ENCODE measurements at regions not wholly inside any gene's neighbourhood (a gene's known extent, or its start where the extent isn't known, plus 50 kb on each side); places are given as distances from the start of the nearest gene placed in this dataset.

DNA sequence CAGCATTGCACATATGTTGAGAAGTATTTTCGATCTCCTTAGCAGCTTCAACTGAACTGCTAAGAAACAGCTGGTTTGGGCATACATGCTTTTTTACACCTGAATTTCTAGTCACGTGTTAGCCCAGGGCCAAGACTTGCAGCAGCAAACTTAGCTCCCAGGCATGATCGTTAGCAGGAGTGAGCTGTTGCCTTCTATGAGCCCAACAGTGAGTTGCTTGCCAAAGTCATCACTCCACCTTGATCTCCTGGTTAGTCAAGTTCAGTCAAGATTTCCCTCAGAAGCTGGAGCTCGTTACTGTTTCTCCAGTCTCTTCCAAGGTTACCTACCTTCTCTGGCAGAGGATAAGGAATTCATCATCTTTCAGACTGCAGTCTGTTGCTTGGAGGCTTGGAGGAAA is 100.4 kb upstream of the SEMA6D start:
- no peak for DNase-seq

DNA sequence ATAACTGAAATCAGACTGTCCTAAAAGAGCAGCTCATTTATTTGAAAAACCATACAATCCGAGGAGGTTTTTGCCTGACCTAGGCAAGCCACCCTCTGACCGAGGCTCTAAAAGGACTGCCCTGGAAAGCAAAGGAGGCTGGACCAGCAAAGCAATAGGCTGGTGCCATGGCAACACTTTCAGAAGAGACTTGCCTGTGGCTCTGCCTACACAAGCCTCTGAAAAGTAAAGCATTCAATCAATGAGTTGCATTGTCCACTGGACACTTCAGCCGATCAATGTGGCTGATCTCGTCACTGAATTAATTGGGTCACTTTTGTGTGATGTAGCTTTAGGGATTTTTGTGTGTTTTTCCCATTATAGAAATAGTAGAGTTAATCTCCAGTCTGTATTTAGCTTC is 99.1 kb upstream of the SEMA6D start:
- no peak for DNase-seq

DNA sequence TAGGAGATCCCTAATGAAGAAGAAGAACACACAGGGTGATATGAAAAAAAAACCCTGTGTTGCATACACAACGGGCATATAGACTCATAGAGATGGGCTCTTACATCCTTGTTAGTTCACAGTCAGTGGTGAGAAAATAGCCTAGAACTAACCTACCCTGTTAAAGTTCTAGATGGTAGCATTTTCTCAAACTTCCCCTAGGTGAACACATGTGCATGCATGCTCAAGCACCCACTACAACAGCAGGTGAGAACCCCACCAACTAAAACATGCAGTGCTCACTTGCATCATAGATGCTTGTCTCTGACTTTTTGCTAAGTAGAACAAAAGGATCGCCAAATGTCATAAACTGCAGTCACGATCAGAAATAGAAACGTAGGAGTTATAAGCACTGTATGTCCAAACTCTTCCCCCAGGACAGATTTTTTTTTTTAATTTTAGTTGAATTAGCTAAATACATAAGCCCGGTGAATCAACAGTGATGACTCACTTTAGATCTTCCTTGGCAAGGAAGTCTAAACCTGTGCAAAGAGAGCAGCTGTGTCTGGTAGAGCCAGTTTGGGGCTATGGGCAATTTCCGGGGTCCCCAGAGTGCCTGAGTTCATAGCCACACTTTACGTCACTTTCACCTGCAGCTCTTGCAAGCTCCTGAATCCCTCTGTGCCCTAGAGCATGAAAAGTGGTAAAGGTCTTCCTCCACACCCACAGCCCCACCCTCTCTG is 96.2 kb upstream of the SEMA6D start:
- no peak for DNase-seq

DNA sequence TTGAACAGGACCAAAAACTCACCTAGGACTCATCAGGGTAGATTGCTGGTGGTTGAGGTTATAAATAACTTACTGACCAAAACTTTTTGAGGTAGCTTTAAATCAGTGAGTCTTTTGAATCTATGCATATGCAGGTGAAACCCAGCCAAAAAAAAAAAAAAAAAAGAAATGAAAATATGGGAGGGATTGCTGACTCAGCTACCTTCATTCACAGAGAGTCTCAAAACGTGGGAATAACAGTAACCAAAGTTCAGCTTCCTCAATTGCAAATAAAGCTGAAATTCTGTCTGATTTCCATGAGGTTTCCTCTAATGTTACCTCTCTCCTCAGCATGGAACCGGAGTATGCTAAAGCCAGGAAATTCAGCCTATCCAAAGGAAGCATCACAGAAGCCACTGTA is 95.2 kb upstream of the SEMA6D start:
- no peak for DNase-seq

DNA sequence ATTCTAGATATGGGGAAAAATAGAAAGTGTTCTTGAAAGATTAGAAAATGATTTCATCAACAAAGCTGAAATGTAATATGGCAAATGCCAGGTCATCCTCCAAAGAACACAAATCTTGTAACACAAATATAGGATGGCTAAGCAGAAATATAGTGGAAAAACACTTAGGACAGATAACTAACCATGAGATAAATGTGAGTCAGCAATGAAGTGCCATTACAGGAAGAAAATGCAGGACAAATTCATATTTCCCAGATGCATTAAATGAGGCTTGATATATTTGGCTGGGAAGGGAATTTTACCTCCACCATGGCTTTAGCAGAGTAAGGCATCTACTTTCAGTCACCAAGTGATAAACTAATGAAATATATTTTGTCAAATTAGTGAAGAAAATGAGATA is 92.8 kb upstream of the SEMA6D start:
- DNase-seq = no peak

DNA sequence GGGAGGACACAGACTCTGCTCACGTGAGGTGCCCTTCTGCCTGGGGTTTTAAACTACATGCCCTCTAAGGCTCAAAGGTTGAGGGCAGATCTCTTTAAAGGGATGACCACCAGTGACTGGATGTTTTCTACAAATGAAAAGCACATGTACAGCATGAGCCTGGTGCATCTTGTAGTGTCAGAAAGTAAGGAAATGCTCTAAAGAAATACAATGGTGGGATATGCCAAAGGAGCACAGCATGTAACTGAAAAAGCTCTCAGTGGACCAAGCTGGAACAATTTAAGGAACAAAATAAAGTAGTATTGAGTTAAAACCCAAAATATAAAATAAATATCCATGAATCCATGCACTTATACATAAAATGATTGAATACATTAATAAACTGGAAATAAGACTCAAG is 78.3 kb upstream of the SEMA6D start:
- DNase-seq = no peak

DNA sequence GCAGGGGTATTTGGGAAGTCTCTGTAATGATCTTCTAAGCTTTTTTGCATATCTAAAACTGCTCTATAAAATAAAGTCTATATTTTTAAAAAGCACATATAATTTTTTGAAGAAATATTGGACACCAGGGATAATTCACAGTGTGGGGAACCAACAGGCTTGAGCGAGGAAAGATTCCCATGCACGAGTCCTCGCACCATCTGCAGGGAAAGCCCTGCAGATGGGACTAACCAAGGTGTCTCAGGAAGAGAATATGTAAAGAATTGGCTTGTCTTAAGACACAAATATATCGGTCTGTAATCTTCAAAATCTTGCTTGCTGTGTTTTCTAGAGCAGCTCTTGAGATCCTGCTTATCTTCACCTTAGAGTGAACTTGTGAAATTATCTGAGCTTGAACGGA is 77.2 kb upstream of the SEMA6D start:
- DNase-seq = no peak

DNA sequence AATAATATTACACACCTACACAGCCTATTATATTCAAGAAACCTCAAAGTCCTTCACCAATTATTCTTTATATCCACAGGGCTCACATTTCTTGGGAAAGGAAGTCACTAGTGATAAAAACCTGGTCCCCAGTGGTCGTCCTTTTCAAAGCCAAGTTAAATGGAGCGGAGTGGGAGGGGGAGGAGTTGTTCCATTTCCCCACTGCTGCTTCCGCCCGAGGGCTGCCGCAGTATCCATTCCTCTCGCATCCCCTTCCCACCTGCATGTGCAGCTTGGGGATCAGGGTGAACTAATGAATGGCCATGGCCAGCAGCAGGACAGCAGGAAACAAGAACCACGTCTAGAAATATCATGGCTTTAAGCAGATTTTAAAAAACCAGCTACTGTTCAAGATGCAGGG is 76.4 kb upstream of the SEMA6D start:
- no peak for DNase-seq

DNA sequence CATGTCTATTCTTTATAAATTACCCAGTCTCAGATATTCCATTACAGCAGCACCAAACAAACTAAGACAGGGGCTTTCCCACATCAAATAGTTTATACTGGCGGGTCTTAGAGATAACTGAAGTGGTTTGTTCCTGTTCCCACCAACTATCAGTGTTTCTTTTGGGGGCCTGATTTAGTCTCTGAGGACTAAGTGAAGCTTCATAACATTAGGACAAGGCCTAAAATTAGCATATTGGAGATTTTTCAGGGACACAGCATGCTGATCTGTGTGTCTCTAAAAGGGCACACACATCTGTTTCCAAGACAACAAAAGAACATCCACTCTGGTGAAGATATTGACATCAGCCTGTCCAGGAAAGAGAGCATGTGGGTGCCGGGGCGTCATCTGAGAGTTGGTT is 72.6 kb upstream of the SEMA6D start:
- DNase-seq = no peak

DNA sequence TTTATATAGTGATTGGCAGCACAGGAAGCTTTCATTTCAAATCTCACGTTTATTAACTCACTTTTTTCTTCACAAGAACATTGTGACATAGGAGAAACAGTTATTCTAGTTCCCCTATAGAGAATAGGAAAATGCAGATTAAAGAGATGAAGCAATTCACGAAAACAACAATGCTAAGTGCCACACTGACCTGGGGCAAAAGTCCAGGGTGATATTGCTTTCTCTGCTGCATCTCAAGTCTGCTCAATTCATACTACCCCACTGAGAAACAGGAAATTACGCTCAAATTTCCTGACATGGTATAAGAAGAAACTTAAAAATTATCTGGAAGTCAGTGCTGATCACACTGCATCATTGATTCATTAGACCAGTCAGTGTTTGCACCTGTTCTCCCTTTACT is 66.7 kb upstream of the SEMA6D start:
- no peak for DNase-seq

DNA sequence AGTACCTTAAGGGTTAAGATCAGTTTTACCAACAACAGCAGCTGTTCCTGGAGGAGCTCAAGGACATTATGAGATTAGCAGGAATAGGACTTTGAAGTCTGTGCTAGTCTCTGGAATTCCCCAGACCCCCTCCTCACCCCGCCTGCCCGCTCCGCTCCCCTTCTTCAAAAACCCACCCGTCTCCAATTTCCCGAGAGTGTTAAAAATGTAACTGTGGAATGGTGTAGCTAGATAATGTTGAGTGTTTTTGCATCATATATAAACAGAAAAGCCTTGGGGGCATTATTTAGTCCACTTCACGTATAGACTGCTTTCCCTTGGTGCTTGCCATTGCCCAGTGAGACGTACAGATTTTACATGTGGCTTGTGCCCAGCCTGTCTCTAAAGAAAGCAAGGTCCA is 65.0 kb upstream of the SEMA6D start:
- DNase-seq = no peak

DNA sequence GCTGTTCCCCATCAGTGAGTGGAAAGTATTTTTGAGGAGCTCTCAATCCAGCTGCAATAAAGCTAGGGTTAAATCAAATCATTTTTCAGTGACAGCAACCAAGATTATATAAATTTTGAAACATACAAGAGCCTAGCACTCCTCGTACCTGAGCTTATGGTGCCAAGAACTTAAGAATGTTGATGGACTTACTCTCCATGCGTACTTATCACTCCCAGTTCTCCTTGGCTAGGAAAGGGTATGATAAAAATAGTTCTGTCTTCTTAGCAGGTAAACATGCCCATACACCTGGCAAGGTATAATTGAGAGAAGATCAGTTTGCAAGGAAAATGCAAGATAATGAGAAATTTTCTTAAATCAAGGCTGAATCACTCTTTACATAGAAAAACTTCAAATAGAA is 64.5 kb upstream of the SEMA6D start:
- DNase-seq = no peak

DNA sequence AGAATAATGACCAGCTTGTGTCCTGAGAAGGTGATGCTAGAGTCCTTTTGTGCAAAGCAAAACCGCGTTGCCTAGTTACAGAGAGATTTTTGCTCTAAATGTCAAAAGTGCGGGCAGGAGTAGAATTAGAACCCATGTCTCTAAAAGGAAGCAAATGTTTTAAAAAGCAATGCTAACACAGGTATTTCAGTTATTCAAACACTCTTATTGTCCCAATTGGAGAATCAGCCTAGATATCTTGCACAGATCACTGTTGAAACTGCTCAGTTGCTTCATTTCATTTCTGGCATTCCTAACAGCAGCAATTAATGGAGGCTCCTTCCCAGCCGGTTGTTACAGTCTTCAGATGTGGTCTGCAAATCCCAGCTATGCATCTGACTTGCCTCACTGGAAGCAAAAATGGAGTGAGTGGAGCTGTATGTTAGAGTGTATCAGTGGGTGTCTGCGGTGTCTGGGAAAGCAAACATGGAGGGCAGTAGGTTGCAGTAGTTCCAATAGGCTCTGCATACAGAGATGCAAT is 55.6 kb upstream of the SEMA6D start:
- no peak for DNase-seq

DNA sequence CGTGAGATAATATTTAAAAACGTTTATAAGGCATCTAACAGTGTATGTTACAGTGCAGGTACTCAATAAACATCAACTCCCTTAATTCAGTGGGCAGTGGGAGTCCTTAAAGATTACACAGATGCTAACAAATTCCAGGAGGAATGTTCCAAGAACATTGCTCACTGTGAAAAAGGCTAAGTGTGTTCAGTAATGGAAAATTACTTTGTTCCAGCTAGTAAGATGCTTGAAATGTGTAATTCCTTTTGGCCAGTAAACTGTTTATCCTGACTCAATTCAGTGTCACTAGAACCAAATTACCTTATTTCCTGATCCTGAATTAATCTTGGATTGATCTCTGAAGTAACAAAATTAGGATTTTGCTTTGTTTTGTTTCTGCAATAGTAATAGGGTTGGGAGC is 54.2 kb upstream of the SEMA6D start:
- no peak for DNase-seq
